ENCODE measurements at regions not wholly inside any gene's neighbourhood (a gene's known extent, or its start where the extent isn't known, plus 50 kb on each side); places are given as distances from the start of the nearest gene placed in this dataset.

DNA sequence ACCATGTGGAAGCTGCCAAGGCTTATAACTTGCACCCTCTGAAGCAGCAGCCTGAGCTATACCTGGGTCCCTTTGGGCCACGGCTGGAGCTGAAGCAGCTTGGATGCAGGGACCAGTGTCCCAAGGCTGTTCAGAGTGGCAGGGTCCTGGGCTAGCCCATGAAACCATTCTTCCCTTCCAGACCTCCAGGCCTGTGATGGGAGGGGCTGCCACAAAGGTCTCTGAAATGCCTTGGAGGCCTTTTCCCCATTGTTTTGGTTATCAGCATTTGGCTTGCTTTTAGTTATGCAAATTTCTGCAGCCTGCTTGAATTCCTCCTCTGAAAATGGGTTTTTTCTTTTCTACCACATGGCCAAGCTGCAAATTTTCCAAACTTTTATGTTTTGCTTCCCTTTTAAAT is 433.7 kb upstream of the ACO1 start (continued):
- TF ChIP-seq TCF12 (IDR thresholded peaks at IDR 0.05; ENCODE audit: low read depth, low read length) (no peak), SIX5 (IDR thresholded peaks at IDR 0.05; ENCODE audit: low read depth, low read length) (no peak), BCL11A (IDR thresholded peaks at IDR 0.05; ENCODE audit: low read depth in 2 of 2, low read length in 2 of 2) (no peak), CHD1 (IDR thresholded peaks at IDR 0.05; ENCODE audit: low read depth, low read length) (no peak), GTF2F1 (IDR thresholded peaks at IDR 0.05; ENCODE audit: borderline replicate concordance, low read depth, low read length) (no peak), GABPA (IDR thresholded peaks at IDR 0.05; ENCODE audit: borderline replicate concordance, insufficient read depth, low read length) (no peak), KDM4A (IDR thresholded peaks at IDR 0.05; ENCODE audit: low read depth, low read length, severe bottlenecking) (no peak), TAF7 (optimal IDR thresholded peaks at IDR 0.05; ENCODE audit: borderline replicate concordance, low read depth, low read length) (no peak)
- TF ChIP-seq, protein P1, sequence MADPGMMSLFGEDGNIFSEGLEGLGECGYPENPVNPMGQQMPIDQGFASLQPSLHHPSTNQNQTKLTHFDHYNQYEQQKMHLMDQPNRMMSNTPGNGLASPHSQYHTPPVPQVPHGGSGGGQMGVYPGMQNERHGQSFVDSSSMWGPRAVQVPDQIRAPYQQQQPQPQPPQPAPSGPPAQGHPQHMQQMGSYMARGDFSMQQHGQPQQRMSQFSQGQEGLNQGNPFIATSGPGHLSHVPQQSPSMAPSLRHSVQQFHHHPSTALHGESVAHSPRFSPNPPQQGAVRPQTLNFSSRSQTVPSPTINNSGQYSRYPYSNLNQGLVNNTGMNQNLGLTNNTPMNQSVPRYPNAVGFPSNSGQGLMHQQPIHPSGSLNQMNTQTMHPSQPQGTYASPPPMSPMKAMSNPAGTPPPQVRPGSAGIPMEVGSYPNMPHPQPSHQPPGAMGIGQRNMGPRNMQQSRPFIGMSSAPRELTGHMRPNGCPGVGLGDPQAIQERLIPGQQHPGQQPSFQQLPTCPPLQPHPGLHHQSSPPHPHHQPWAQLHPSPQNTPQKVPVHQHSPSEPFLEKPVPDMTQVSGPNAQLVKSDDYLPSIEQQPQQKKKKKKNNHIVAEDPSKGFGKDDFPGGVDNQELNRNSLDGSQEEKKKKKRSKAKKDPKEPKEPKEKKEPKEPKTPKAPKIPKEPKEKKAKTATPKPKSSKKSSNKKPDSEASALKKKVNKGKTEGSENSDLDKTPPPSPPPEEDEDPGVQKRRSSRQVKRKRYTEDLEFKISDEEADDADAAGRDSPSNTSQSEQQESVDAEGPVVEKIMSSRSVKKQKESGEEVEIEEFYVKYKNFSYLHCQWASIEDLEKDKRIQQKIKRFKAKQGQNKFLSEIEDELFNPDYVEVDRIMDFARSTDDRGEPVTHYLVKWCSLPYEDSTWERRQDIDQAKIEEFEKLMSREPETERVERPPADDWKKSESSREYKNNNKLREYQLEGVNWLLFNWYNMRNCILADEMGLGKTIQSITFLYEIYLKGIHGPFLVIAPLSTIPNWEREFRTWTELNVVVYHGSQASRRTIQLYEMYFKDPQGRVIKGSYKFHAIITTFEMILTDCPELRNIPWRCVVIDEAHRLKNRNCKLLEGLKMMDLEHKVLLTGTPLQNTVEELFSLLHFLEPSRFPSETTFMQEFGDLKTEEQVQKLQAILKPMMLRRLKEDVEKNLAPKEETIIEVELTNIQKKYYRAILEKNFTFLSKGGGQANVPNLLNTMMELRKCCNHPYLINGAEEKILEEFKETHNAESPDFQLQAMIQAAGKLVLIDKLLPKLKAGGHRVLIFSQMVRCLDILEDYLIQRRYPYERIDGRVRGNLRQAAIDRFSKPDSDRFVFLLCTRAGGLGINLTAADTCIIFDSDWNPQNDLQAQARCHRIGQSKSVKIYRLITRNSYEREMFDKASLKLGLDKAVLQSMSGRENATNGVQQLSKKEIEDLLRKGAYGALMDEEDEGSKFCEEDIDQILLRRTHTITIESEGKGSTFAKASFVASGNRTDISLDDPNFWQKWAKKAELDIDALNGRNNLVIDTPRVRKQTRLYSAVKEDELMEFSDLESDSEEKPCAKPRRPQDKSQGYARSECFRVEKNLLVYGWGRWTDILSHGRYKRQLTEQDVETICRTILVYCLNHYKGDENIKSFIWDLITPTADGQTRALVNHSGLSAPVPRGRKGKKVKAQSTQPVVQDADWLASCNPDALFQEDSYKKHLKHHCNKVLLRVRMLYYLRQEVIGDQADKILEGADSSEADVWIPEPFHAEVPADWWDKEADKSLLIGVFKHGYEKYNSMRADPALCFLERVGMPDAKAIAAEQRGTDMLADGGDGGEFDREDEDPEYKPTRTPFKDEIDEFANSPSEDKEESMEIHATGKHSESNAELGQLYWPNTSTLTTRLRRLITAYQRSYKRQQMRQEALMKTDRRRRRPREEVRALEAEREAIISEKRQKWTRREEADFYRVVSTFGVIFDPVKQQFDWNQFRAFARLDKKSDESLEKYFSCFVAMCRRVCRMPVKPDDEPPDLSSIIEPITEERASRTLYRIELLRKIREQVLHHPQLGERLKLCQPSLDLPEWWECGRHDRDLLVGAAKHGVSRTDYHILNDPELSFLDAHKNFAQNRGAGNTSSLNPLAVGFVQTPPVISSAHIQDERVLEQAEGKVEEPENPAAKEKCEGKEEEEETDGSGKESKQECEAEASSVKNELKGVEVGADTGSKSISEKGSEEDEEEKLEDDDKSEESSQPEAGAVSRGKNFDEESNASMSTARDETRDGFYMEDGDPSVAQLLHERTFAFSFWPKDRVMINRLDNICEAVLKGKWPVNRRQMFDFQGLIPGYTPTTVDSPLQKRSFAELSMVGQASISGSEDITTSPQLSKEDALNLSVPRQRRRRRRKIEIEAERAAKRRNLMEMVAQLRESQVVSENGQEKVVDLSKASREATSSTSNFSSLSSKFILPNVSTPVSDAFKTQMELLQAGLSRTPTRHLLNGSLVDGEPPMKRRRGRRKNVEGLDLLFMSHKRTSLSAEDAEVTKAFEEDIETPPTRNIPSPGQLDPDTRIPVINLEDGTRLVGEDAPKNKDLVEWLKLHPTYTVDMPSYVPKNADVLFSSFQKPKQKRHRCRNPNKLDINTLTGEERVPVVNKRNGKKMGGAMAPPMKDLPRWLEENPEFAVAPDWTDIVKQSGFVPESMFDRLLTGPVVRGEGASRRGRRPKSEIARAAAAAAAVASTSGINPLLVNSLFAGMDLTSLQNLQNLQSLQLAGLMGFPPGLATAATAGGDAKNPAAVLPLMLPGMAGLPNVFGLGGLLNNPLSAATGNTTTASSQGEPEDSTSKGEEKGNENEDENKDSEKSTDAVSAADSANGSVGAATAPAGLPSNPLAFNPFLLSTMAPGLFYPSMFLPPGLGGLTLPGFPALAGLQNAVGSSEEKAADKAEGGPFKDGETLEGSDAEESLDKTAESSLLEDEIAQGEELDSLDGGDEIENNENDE (IDR thresholded peaks at IDR 0.05; ENCODE audit: insufficient replicate concordance, low read length) = no peak
